Stomach smooth muscle (tissue), 2 donors: ENCODE measurements at regions not wholly inside any gene's neighbourhood (a gene's known extent, or its start where the extent isn't known, plus 50 kb on each side); places are given as distances from the start of the nearest gene placed in this dataset.

ENCODE experiments used
- H3K27ac ChIP-seq: one replicate; pipeline ENCODE4 v1.7.0; 2013; ENCODE audit warnings: mild to moderate bottlenecking, low read length, inconsistent platforms
- H3K27me3 ChIP-seq, 2 donors: one replicate each; pipeline ENCODE4 v1.7.0; 2013; ENCODE audit warnings: low read length in 2 of 2; ENCODE audit not compliant: insufficient read depth in 2 of 2, control insufficient read depth in 1 of 2
- H3K36me3 ChIP-seq, 2 donors: one replicate each; pipeline ENCODE4 v1.7.0; 2013; ENCODE audit warnings: low read length in 2 of 2; ENCODE audit not compliant: control insufficient read depth in 2 of 2, insufficient read depth in 2 of 2
- H3K4me1 ChIP-seq: one replicate; pipeline ENCODE4 v1.7.0; 2013; ENCODE audit warnings: low read length; ENCODE audit not compliant: control insufficient read depth, insufficient read depth
- H3K4me3 ChIP-seq, 2 donors: one replicate each; pipeline ENCODE4 v1.7.0; 2013; ENCODE audit warnings: low read length in 2 of 2
- H3K9ac ChIP-seq, 2 donors: one replicate each; pipeline ENCODE4 v1.7.0; 2013; ENCODE audit warnings: low read length in 2 of 2, mild to moderate bottlenecking in 1 of 2
- H3K9me3 ChIP-seq, 2 donors: one replicate each; pipeline ENCODE4 v1.7.0; 2013; ENCODE audit warnings: low read length in 2 of 2; ENCODE audit not compliant: control insufficient read depth in 2 of 2
- donor health status: healthy.
- donor health status: Pancreatic carcinoma.

- Histone ChIP-seq H3K9ac (no peak overlapping the region), H3K36me3 (no peaks in the 10 kb centered on the region), H3K4me3 (no peak overlapping the region)
Observed at GRCh38 chr5:63495225-63495624, 467.0 kb downstream of the HTR1A start.

GRCh38 chr5:63483338-63483737 is 478.9 kb downstream of the HTR1A start:
- H3K9me3 ChIP-seq = no peaks in the 10 kb centered on the region
- no peak overlapping the region for H3K9ac ChIP-seq
- H3K4me1 ChIP-seq = no peaks in the 10 kb centered on the region

More at GRCh38 chr5:63495225-63495624, 467.0 kb downstream of the HTR1A start:
- no peaks in the 10 kb centered on the region for H3K4me1 ChIP-seq
- H3K27me3 ChIP-seq = no peaks in the 10 kb centered on the region
- no peak overlapping the region for H3K27ac ChIP-seq
- no peaks in the 10 kb centered on the region for H3K9me3 ChIP-seq

GRCh38 chr5:63473335-63473967 is 488.8 kb downstream of the HTR1A start:
- Histone ChIP-seq H3K9me3 (no peaks in the 10 kb centered on the region), H3K36me3 (no peaks in the 10 kb centered on the region)

More at GRCh38 chr5:63483338-63483737, 478.9 kb downstream of the HTR1A start:
- no peaks in the 10 kb centered on the region for H3K36me3 ChIP-seq
- no peak overlapping the region for H3K4me3 ChIP-seq
- no peaks in the 10 kb centered on the region for H3K27me3 ChIP-seq
- no peak overlapping the region for H3K27ac ChIP-seq

GRCh38 chr5:63456279-63456678 is 506.0 kb downstream of the HTR1A start:
- Histone ChIP-seq H3K27me3 (no peaks in the 10 kb centered on the region), H3K4me3 (no peak overlapping the region), H3K36me3 (no peaks in the 10 kb centered on the region), H3K9me3 (peaks cover 0 to 2% of the 10 kb centered on the region in 2 donors), H3K4me1 (no peaks in the 10 kb centered on the region), H3K9ac (no peak overlapping the region), H3K27ac (no peak overlapping the region)

More at GRCh38 chr5:63473335-63473967, 488.8 kb downstream of the HTR1A start:
- H3K27me3 ChIP-seq = no peaks in the 10 kb centered on the region
- H3K4me1 ChIP-seq = no peaks in the 10 kb centered on the region
- no peak overlapping the region for H3K4me3 ChIP-seq
- no peak overlapping the region for H3K27ac ChIP-seq
- H3K9ac ChIP-seq = no peak overlapping the region

- Histone ChIP-seq H3K9ac (no peak overlapping the region), H3K36me3 (no peaks in the 10 kb centered on the region), H3K4me3 (no peak overlapping the region), H3K4me1 (no peaks in the 10 kb centered on the region), H3K27me3 (no peaks in the 10 kb centered on the region), H3K27ac (no peak overlapping the region), H3K9me3 (no peaks in the 10 kb centered on the region)
Observed at GRCh38 chr5:63451188-63451587, 511.1 kb downstream of the HTR1A start.

GRCh38 chr5:63439537-63439936 is 522.7 kb downstream of the HTR1A start:
- no peaks in the 10 kb centered on the region for H3K9me3 ChIP-seq
- no peak overlapping the region for H3K27ac ChIP-seq
- no peaks in the 10 kb centered on the region for H3K4me1 ChIP-seq
- H3K9ac ChIP-seq = no peak overlapping the region
- no peak overlapping the region for H3K4me3 ChIP-seq
- H3K27me3 ChIP-seq = no peaks in the 10 kb centered on the region
- no peaks in the 10 kb centered on the region for H3K36me3 ChIP-seq

GRCh38 chr5:63409737-63410136 is 552.5 kb downstream of the HTR1A start:
- no peaks in the 10 kb centered on the region for H3K4me1 ChIP-seq
- H3K9me3 ChIP-seq = no peaks in the 10 kb centered on the region
- H3K36me3 ChIP-seq = no peaks in the 10 kb centered on the region
- H3K27me3 ChIP-seq = no peaks in the 10 kb centered on the region
- no peak overlapping the region for H3K4me3 ChIP-seq
- no peak overlapping the region for H3K9ac ChIP-seq
- H3K27ac ChIP-seq = no peak overlapping the region

- H3K9ac ChIP-seq = no peak overlapping the region
- no peak overlapping the region for H3K27ac ChIP-seq
- no peaks in the 10 kb centered on the region for H3K36me3 ChIP-seq
- no peak overlapping the region for H3K4me3 ChIP-seq
- H3K9me3 ChIP-seq = no peaks in the 10 kb centered on the region
- H3K4me1 ChIP-seq = no peaks in the 10 kb centered on the region
- no peaks in the 10 kb centered on the region for H3K27me3 ChIP-seq
Observed at GRCh38 chr5:63408984-63409383, 553.3 kb downstream of the HTR1A start.

GRCh38 chr5:63401436-63402046 is 560.7 kb downstream of the HTR1A start:
- no peak overlapping the region for H3K4me3 ChIP-seq
- no peaks in the 10 kb centered on the region for H3K9me3 ChIP-seq

GRCh38 chr5:63400079-63400478 is 562.2 kb downstream of the HTR1A start:
- Histone ChIP-seq H3K4me3 (no peak overlapping the region), H3K36me3 (no peaks in the 10 kb centered on the region), H3K4me1 (no peaks in the 10 kb centered on the region), H3K27ac (no peak overlapping the region), H3K9me3 (no peaks in the 10 kb centered on the region), H3K9ac (no peak overlapping the region), H3K27me3 (no peaks in the 10 kb centered on the region)

More at GRCh38 chr5:63401436-63402046, 560.7 kb downstream of the HTR1A start:
- no peak overlapping the region for H3K9ac ChIP-seq
- no peak overlapping the region for H3K27ac ChIP-seq
- H3K36me3 ChIP-seq = no peaks in the 10 kb centered on the region
- H3K27me3 ChIP-seq = no peaks in the 10 kb centered on the region
- H3K4me1 ChIP-seq = no peaks in the 10 kb centered on the region

GRCh38 chr5:63398346-63398745 is 563.9 kb downstream of the HTR1A start:
- no peak overlapping the region for H3K9ac ChIP-seq

More at GRCh38 chr5:63398346-63398745, 563.9 kb downstream of the HTR1A start:
- Histone ChIP-seq H3K4me3 (no peak overlapping the region), H3K36me3 (no peaks in the 10 kb centered on the region), H3K27me3 (no peaks in the 10 kb centered on the region), H3K4me1 (no peaks in the 10 kb centered on the region), H3K9me3 (no peaks in the 10 kb centered on the region), H3K27ac (no peak overlapping the region)
